K562 (cell line): ENCODE measurements at regions not wholly inside any gene's neighbourhood (a gene's known extent, or its start where the extent isn't known, plus 50 kb on each side); places are given as distances from the start of the nearest gene placed in this dataset.

ENCODE experiments used
- ATAC-seq: fragments of 200-7000 bp; cut with Tn5 transposase; 3 replicates; pipeline ENCODE4 v1.9.1; 2020; ENCODE audit warnings: moderate library complexity
- BruUV-seq: library from RNA; stranded (reverse); fragments of 400-500 nt; replicated peaks from 2 replicates; lab custom pipeline; 2021; lab: Mats Ljungman, UMichigan
- CTCF ChIA-PET: fragments of 300-600 bp; formaldehyde crosslinking; extraction: SDS; loops from one replicate; lab custom pipeline; 2021; ENCODE audit warnings: low intra/inter-chr PET ratio; lab: Yijun Ruan, JAX
- POLR2A ChIA-PET: fragments of 300-600, 350-650 bp; sonication (Branson Sonifier 250); formaldehyde crosslinking; extraction: SDS; loops from one replicate; lab custom pipeline; 2021; ENCODE audit warnings: antibody characterized with exemption, inconsistent platforms; lab: Yijun Ruan, JAX
- DNase-seq, 4 experiments: peaks; one replicate each; pipeline versions ENCODE4 v3.0.0 to v3.0.0-alpha.2; 2011 to 2018; ENCODE audit warnings: low spot score in 3 of 4, mixed read lengths in 3 of 4; ENCODE audit errors: extremely low read depth in 1 of 4
- FAIRE-seq: peaks from 2 replicates; lab custom pipeline; 2011; peaks lifted over from hg19 to GRCh38; lab: Jason Lieb, UNC
- H2AFZ ChIP-seq: 2 replicates; pipeline ENCODE4 v1.6.0; 2011; ENCODE audit warnings: low read depth, low read length, control low read depth, inconsistent platforms
- H3K27ac ChIP-seq: fragments of 200-600 bp; 3 replicates; pipeline ENCODE4 v1.8.0; 2011; ENCODE audit warnings: low read depth, mild to moderate bottlenecking, control low read depth, inconsistent platforms, low read length, moderate library complexity, mixed read lengths; ENCODE audit errors: extremely low read depth
- H3K27me3 ChIP-seq, 2 experiments: fragments of 300-600 bp in 1 of 2; 2 replicates in 1 of 2; 3 replicates in 1 of 2; pipeline versions ENCODE4 v1.6.0 to v1.8.0; 2011; ENCODE audit warnings: inconsistent platforms in 2 of 2, low read length in 2 of 2, mild to moderate bottlenecking in 1 of 2, mixed read lengths in 1 of 2, moderate library complexity in 1 of 2; ENCODE audit not compliant: control insufficient read depth in 2 of 2, insufficient read depth in 2 of 2
- H3K36me3 ChIP-seq: fragments of 300-600 bp; 3 replicates; pipeline ENCODE4 v1.8.0; 2011; ENCODE audit warnings: mild to moderate bottlenecking, low read length, inconsistent platforms; ENCODE audit not compliant: control insufficient read depth, insufficient read depth
- H3K4me1 ChIP-seq, 2 experiments: fragments of 200-600 bp in 1 of 2; replicated peaks in 1 of 2; 2 replicates in 1 of 2; 3 replicates in 1 of 2; pipeline versions ENCODE4 v1.5.1 to v1.8.0; 2011; ENCODE audit warnings: inconsistent platforms in 2 of 2, low read length in 2 of 2, mild to moderate bottlenecking in 1 of 2, mixed read lengths in 1 of 2, moderate library complexity in 1 of 2; ENCODE audit not compliant: control insufficient read depth in 2 of 2, insufficient read depth in 2 of 2
- H3K4me2 ChIP-seq: 2 replicates; pipeline ENCODE4 v1.6.1; 2011; ENCODE audit warnings: low read length, control low read depth, inconsistent platforms, mixed read lengths; ENCODE audit not compliant: insufficient read depth
- H3K4me3 ChIP-seq: fragments of 200-600 bp; sonication (generic), shearing (Covaris generic); 2 replicates; pipeline ENCODE4 v1.5.1; 2016; ENCODE audit warnings: control low read depth, inconsistent platforms
- H3K79me2 ChIP-seq: fragments of 200-600 bp; 3 replicates; pipeline ENCODE4 v1.8.0; 2011; ENCODE audit warnings: low read length, inconsistent platforms; ENCODE audit not compliant: control insufficient read depth, insufficient read depth
- H3K9ac ChIP-seq, 2 experiments: 2 replicates each; pipeline versions ENCODE4 v1.6.0 to v1.6.1; 2011; ENCODE audit warnings: low read depth in 2 of 2, low read length in 2 of 2, control low read depth in 1 of 2, inconsistent platforms in 1 of 2, mild to moderate bottlenecking in 1 of 2, mixed read lengths in 1 of 2; ENCODE audit not compliant: insufficient read depth in 1 of 2
- H3K9me1 ChIP-seq: one replicate; pipeline ENCODE4 v1.6.0; 2011; ENCODE audit warnings: inconsistent platforms, mild to moderate bottlenecking, low read length, moderate library complexity; ENCODE audit not compliant: control insufficient read depth, insufficient read depth
- H3K9me3 ChIP-seq: replicated peaks from 2 replicates; pipeline ENCODE4 v1.5.1; 2011; ENCODE audit warnings: low read depth, low read length, inconsistent platforms; ENCODE audit not compliant: control insufficient read depth, insufficient read depth
- H4K20me1 ChIP-seq: replicated peaks from 2 replicates; pipeline ENCODE4 v1.6.1; 2011; ENCODE audit warnings: low read length, inconsistent platforms, mixed read lengths; ENCODE audit not compliant: control insufficient read depth, insufficient read depth
- ARID2 ChIP-seq: fragments of 450-650 bp; IDR thresholded peaks from 2 replicates; pipeline ENCODE4 v1.6.1; 2017; ENCODE audit warnings: antibody characterized with exemption, mild to moderate bottlenecking
- NFATC3 ChIP-seq: fragments of 450-650 bp; IDR thresholded peaks from 2 replicates; pipeline ENCODE4 v1.6.1; 2017; ENCODE audit warnings: mild to moderate bottlenecking
- SMARCA5 ChIP-seq: fragments of 450-650 bp; IDR thresholded peaks from 2 replicates; pipeline ENCODE4 v1.6.1; 2016
- ZC3H8 ChIP-seq: fragments of 450-650 bp; IDR thresholded peaks from 2 replicates; pipeline ENCODE4 v1.6.1; 2017
- ZNF124 ChIP-seq: sonication (generic); formaldehyde crosslinking; IDR thresholded peaks from 2 replicates; pipeline ENCODE4 v1.8.1; 2022; ENCODE audit warnings: missing genetic modification reagents
- ZNF318 ChIP-seq, 2 experiments: fragments of 450-650 bp; IDR thresholded peaks; 2 replicates each; pipeline ENCODE4 v1.6.1; 2016; ENCODE audit warnings: mild to moderate bottlenecking in 2 of 2, borderline replicate concordance in 1 of 2, low read depth in 1 of 2, moderate library complexity in 1 of 2
- ZSCAN29 ChIP-seq: fragments of 450-650 bp; IDR thresholded peaks from 2 replicates; pipeline ENCODE4 v1.6.1; 2017
- WGBS: fragments of 100-300 bp; shearing (Covaris generic); methylation state at CpG from one replicate; pipeline ENCODE4 v1.1.6; 2016; ENCODE audit warnings: low coverage, mixed read lengths; ENCODE audit not compliant: insufficient coverage; ENCODE audit errors: missing lambda C conversion rate; 5-methylcytosine and 5-hydroxymethylcytosine counted together
- in situ Hi-C: fragments of 300-500 bp; cut with MboI; formaldehyde crosslinking; loops from 4 replicates; pipeline ENCODE4 v1.15.0; 2018; ENCODE audit warnings: inconsistent platforms, mixed read lengths
- intact Hi-C: fragments of 100-400 bp; cut with micrococcal nuclease; formaldehyde crosslinking; loops from 2 replicates; pipeline ENCODE4 v1.14.2; 2022
- TF ChIP-seq, protein P1 (sequence below): IDR thresholded peaks from 3 replicates; pipeline ENCODE4 v1.6.1; 2011; ENCODE audit warnings: borderline replicate concordance, mild to moderate bottlenecking, moderate library complexity; ENCODE audit not compliant: insufficient read length; ENCODE audit errors: extremely low read depth
- TF ChIP-seq, protein P2 (sequence below), 3 experiments: fragments of 200-800 bp in 1 of 3; sonication (Bioruptor generic) in 1 of 3; sonication (generic) in 1 of 3; formaldehyde crosslinking in 1 of 3; IDR thresholded peaks; 2 replicates each; pipeline versions ENCODE4 v1.6.1 to v1.8.0; 2016 to 2022; ENCODE audit warnings: mild to moderate bottlenecking in 2 of 3, missing compliant biosample characterization in 2 of 3, missing genetic modification characterization in 2 of 3, missing genetic modification reagents in 1 of 3

DNA sequence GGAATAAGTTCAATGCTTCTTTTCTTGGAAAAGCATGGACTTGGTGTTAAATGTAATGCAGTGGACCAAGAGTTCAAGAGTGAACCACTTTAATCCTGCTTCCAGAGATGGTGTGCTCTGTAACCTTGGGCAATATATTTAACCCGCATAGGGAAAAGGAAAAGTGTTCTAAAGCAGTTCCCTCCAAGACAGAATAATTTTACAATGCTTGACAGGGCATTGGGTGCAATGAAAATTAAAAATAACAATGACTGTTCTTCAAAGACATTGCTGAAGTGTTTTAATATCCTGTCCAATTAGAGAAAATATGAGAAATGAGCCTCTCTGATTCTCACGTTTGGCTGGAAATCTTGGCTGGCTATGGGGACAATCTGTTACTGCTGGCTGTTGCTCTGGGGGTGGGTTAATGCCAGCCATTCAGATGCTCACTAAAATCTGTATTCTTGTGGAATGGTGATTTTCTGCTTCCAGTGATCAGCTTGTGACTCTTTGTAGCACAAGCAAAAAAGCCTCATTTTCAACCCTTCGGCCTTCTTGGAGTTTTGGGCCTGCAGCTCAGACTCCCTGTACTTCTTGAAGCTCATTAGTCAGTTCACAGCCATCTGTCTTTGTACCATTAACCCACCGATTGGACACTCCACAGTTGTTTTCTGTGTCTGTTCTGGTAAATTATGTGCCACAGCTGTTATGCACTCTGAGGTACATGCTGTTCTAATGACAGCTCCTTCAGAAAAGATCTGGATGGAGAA is 310.6 kb downstream of the LMO7 start:
- Histone ChIP-seq H4K20me1 (no peaks in the 10 kb centered on the region), H3K27me3 (no peaks in the 10 kb centered on the region), H3K36me3 (no peaks in the 10 kb centered on the region), H3K9me1 (no peaks in the 10 kb centered on the region), H2AFZ (peak overlapping the region; percentile 17; the same call in 1 of the 2 replicates), H3K4me3 (no peak overlapping the region), H3K4me2 (peak overlapping the region; percentile 21; the same call in 1 of the 2 replicates), H3K4me1 (peaks cover 0 to 3% of the 10 kb centered on the region in 2 experiments; a peak in 3 of 5 replicates), H3K9ac (no peak overlapping the region), H3K9me3 (no peaks in the 10 kb centered on the region), H3K27ac (no peak overlapping the region), H3K79me2 (no peaks in the 10 kb centered on the region)
- no TSS peak for BruUV-seq
- peak; percentile 11 for FAIRE-seq
- ChIA-PET CTCF (no interaction called here), POLR2A (interaction anchor here (1.0 kb wide), 1 partner anchor 8 kb away, joined by 3 read pairs; no protein-coding TSS in a partner anchor)
- in situ Hi-C loops (no loop called here), intact Hi-C loops (loop anchor here (5.0 kb wide), 1 partner anchor 41 kb away; no protein-coding TSS in a partner anchor)
- no peak; the same call in 2 of the 3 replicates for ATAC-seq
- DNase-seq = no peak
- WGBS = 55% methylated on average over 4 of the region's 4 CpGs
- TF ChIP-seq ZSCAN29 (no peak), SMARCA5 (no peak), ZC3H8 (no peak), NFATC3 (no peak), ZNF124 (CRISPR knock-in tag) (no peak), ARID2 (no peak), ZNF318 (IDR thresholded peaks at IDR 0.05; ENCODE audit: borderline replicate concordance in 1 of 2, low read depth in 1 of 2) (no peak)
- TF ChIP-seq, protein P1, sequence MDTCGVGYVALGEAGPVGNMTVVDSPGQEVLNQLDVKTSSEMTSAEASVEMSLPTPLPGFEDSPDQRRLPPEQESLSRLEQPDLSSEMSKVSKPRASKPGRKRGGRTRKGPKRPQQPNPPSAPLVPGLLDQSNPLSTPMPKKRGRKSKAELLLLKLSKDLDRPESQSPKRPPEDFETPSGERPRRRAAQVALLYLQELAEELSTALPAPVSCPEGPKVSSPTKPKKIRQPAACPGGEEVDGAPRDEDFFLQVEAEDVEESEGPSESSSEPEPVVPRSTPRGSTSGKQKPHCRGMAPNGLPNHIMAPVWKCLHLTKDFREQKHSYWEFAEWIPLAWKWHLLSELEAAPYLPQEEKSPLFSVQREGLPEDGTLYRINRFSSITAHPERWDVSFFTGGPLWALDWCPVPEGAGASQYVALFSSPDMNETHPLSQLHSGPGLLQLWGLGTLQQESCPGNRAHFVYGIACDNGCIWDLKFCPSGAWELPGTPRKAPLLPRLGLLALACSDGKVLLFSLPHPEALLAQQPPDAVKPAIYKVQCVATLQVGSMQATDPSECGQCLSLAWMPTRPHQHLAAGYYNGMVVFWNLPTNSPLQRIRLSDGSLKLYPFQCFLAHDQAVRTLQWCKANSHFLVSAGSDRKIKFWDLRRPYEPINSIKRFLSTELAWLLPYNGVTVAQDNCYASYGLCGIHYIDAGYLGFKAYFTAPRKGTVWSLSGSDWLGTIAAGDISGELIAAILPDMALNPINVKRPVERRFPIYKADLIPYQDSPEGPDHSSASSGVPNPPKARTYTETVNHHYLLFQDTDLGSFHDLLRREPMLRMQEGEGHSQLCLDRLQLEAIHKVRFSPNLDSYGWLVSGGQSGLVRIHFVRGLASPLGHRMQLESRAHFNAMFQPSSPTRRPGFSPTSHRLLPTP = no peak
- TF ChIP-seq, protein P2, sequence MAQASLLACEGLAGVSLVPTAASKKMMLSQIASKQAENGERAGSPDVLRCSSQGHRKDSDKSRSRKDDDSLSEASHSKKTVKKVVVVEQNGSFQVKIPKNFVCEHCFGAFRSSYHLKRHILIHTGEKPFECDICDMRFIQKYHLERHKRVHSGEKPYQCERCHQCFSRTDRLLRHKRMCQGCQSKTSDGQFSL (CRISPR knock-in tag; IDR thresholded peaks at IDR 0.05) = no peak
- TF ChIP-seq, protein P2 (tag; IDR thresholded peaks at IDR 0.05) = no peak
